Heart right ventricle (tissue), 16 donors: ENCODE measurements at regions not wholly inside any gene's neighbourhood (a gene's known extent, or its start where the extent isn't known, plus 50 kb on each side); places are given as distances from the start of the nearest gene placed in this dataset.

ENCODE experiments used
- ATAC-seq, 8 donors: fragments of 200-7000 bp; cut with Tn5 transposase; one replicate each; pipeline ENCODE4 v1.9.1; 2020; ENCODE audit warnings: mild to moderate bottlenecking in 8 of 8, moderate library complexity in 8 of 8, moderate number of reproducible peaks in 1 of 8
- DNase-seq, 2 donors: peaks; one replicate each; pipeline ENCODE4 v3.0.0-alpha.2; 2020
- H3K27ac ChIP-seq, 10 donors: fragments of 200-600 bp; sonication (generic) in 2 of 10; one replicate each; pipeline versions ENCODE4 v1.5.0 to v1.8.0; 2020 to 2022; ENCODE audit warnings: mild to moderate bottlenecking in 3 of 10
- H3K27me3 ChIP-seq, 7 donors: fragments of 200-600 bp; one replicate each; pipeline ENCODE4 v1.8.0; 2021 to 2022; ENCODE audit warnings: mild to moderate bottlenecking in 2 of 7
- H3K36me3 ChIP-seq, 9 donors: fragments of 200-600 bp; sonication (generic) in 1 of 9; one replicate each; pipeline versions ENCODE4 v1.5.0 to v1.8.0; 2020 to 2022; ENCODE audit warnings: mild to moderate bottlenecking in 2 of 9
- H3K4me1 ChIP-seq, 9 donors: fragments of 200-600 bp; sonication (generic) in 1 of 9; one replicate each; pipeline versions ENCODE4 v1.5.0 to v1.8.0; 2020 to 2022; ENCODE audit warnings: mild to moderate bottlenecking in 4 of 9
- H3K4me3 ChIP-seq, 10 donors: fragments of 200-600 bp; sonication (generic) in 2 of 10; one replicate each; pipeline versions ENCODE4 v1.5.0 to v1.8.0; 2020 to 2022; ENCODE audit warnings: mild to moderate bottlenecking in 7 of 10, moderate library complexity in 2 of 10
- H3K9me3 ChIP-seq, 11 donors: fragments of 200-600 bp in 10 of 11; sonication (generic) in 2 of 11; one replicate each; pipeline versions ENCODE4 v1.5.0 to v1.8.0; 2013 to 2022; ENCODE audit warnings: mild to moderate bottlenecking in 2 of 11, control low read depth in 1 of 11, moderate library complexity in 1 of 11
- WGBS, 2 donors: extraction: QIAGEN DNeasy Blood & Tissue Kit; methylation state at CpG; one replicate each; pipeline ENCODE4 v1.1.7; 2013; ENCODE audit warnings: inconsistent platforms in 1 of 2; 5-methylcytosine and 5-hydroxymethylcytosine counted together
- intact Hi-C, 10 donors: fragments of 100-400 bp; cut with DNase I; formaldehyde crosslinking; loops; one replicate each; pipeline versions ENCODE4 v1.11.1 to v1.14.2; 2022
- TF ChIP-seq, protein P1 (sequence below), 9 donors: fragments of 200-600 bp; sonication (generic) in 2 of 9; IDR thresholded peaks; one replicate each; pipeline versions ENCODE4 v1.5.0 to v1.8.0; 2021 to 2022; ENCODE audit warnings: antibody characterized with exemption in 9 of 9, mild to moderate bottlenecking in 5 of 9, moderate library complexity in 1 of 9
- donor health status: Arrhythmogenic right ventricular cardiomyopathy.
- donor health status: ischemic (EF 13 %, LVEDD 7.1; RV severe dilation, severe dysfunction).
- donor health status: healthy with polysubstance abuse.
- donor health status: DM: no; HTN: yes; CAD: no.
- donor health status: DM: no; HTN: no; CAD: no.
- donor health status: ischemic (EF 25% LVEDD 6.9; RV normal size, moderate dysfunction).
- donor health status: ischemic (EF 25% LVEDD 5.7; RV mildly dilated, moderate dysfunction).
- donor health status: healthy.
- donor health status: DM: yes; HTN: yes; CAD: no.
- donor health status: Ischemic cardiomyopathy.
- donor health status: ischemic (EF 35%, LVEDD 5.7; RV mildly dilated, moderate dysfunction).
- donor health status: nonischemic (EF 11% LVEDD 7.7; RV severe dilation, severe dysfunction).
- donor health status: DM: yes; HTN: yes; CAD: no.
- donor health status: PGD.
- donor health status: ischemic (EF 29% LVEDD 5.4; RV normal size, mild dysfunction).
- donor health status: nonischemic (EF 23%, LVEDD 6.1; RV moderate dilation, normal function).

DNA sequence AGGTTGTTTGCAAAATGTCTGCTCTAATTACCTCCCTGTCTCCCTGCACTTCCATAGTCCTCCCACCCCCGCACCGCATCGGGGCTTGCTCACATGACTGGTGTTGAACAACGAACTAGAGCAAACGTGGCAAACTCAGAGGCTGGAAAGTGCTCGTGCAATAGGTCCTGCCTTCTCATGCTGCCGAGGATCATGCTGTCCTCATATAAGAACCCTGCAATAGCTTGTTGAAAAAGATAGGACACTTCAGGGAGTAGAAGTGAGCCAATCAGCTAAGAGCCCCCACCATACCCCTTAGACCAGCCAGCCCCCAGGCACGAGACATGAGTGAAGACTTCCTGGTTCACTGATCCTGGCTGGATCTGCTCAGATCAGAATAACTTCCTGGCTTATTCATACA lies 219.2 kb downstream of the C6orf118 start:
- ATAC-seq (no peak), DNase-seq (no peak)
- peaks cover 0 to 19% (median 0%) of the 10 kb centered on the region in 11 donors for H3K9me3 ChIP-seq
- H3K4me1 ChIP-seq = no peaks in the 10 kb centered on the region
- H3K27ac ChIP-seq = no peak overlapping the region
- 80 to 87% methylated on average over 8 of the region's 8 CpGs for WGBS, 2 donors
- H3K27me3 ChIP-seq = no peaks in the 10 kb centered on the region
- H3K4me3 ChIP-seq = no peak overlapping the region
- H3K36me3 ChIP-seq = no peaks in the 10 kb centered on the region
- intact Hi-C loops = no loop called here
- TF ChIP-seq, protein P1, sequence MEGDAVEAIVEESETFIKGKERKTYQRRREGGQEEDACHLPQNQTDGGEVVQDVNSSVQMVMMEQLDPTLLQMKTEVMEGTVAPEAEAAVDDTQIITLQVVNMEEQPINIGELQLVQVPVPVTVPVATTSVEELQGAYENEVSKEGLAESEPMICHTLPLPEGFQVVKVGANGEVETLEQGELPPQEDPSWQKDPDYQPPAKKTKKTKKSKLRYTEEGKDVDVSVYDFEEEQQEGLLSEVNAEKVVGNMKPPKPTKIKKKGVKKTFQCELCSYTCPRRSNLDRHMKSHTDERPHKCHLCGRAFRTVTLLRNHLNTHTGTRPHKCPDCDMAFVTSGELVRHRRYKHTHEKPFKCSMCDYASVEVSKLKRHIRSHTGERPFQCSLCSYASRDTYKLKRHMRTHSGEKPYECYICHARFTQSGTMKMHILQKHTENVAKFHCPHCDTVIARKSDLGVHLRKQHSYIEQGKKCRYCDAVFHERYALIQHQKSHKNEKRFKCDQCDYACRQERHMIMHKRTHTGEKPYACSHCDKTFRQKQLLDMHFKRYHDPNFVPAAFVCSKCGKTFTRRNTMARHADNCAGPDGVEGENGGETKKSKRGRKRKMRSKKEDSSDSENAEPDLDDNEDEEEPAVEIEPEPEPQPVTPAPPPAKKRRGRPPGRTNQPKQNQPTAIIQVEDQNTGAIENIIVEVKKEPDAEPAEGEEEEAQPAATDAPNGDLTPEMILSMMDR (IDR thresholded peaks at IDR 0.05) = no peak

DNA sequence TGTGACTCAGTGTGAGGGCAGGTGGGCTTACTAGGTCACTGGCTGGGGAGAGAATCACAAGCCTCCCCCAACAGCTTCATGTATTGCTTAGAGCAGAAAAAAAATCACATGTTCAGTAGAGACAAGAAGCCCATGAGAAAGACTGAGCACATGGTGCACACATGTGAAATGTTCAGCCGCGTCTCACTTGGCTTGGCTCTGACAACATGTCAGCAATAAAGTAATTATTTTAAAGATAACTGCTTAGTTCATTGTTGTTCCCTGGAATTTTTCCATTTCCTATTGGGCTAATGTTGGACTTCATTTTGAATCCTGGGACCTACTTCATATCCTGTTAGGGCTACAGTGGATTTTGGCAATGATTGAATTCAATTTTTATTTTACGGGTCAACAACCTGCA lies 222.6 kb downstream of the C6orf118 start:
- DNase-seq (no peak), ATAC-seq (no peak)
- Histone ChIP-seq H3K27me3 (no peaks in the 10 kb centered on the region), H3K27ac (no peak overlapping the region), H3K36me3 (no peaks in the 10 kb centered on the region), H3K9me3 (no peaks in the 10 kb centered on the region), H3K4me1 (no peaks in the 10 kb centered on the region), H3K4me3 (no peak overlapping the region)
- TF ChIP-seq, protein P1 (IDR thresholded peaks at IDR 0.05) = no peak
- intact Hi-C loops = no loop called here
- 61 to 73% methylated on average over 3 of the region's 3 CpGs for WGBS, 2 donors

DNA sequence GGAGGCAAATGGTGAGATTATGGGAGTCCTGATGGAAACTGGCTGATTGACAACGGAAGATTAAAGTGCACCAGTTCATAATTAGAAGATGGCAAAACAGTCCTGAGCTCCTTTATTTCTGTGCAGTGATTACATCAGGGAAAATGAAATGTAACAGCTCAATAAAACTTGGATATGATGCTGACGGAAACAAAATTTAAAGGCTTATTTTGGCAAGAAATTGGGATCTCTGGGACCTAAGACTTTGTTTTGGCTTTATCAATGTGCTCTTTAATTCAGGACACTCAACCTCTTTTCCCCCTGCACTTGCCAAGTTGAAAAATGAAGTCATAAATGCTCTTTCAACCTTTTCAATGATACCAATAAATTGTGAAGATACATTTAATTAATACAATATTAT lies 226.8 kb downstream of the C6orf118 start:
- ATAC-seq = no peak
- WGBS, 2 donors = 73 to 76% methylated on average over 2 of the region's 2 CpGs
- no peaks in the 10 kb centered on the region for H3K4me1 ChIP-seq
- intact Hi-C loops = no loop called here
- no peaks in the 10 kb centered on the region for H3K9me3 ChIP-seq
- TF ChIP-seq, protein P1 (IDR thresholded peaks at IDR 0.05) = no peak
- H3K36me3 ChIP-seq = no peaks in the 10 kb centered on the region
- H3K27me3 ChIP-seq = no peaks in the 10 kb centered on the region
- no peak for DNase-seq
- no peak overlapping the region for H3K4me3 ChIP-seq
- H3K27ac ChIP-seq = no peak overlapping the region

DNA sequence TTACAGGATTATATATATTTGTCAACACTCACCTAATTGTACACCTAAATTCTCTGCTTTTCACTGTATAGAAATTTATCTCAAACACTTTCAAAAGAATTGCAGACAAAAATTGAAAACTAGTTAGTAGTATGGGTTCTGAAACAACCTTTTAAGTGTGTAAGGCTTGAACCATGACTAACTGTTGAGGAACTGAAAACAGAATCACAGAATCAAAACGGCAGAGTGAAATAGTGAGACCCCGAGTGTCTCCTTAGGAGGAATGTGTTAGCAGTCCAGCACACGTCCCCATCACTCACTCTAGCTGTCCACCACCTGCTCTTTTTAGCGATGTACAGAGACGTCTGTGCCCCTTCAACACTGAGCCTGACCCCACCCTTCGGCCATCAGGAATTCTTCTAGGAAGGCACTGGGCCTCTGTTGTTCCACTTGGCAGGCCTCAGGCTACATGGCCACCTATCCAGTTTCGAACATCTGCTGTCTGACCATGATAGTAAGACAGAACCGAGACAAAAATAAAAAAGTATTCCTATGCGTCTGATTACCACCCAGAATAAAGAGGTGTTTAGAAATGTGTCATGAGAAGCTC lies 227.4 kb downstream of the C6orf118 start:
- TF ChIP-seq, protein P1 (IDR thresholded peaks at IDR 0.05) = no peak

More for the DNA sequence above, 227.4 kb downstream of the C6orf118 start:
- 56 to 62% methylated on average over 9 of the region's 9 CpGs for WGBS, 2 donors
- no peak for DNase-seq
- H3K36me3 ChIP-seq = no peaks in the 10 kb centered on the region
- no peaks in the 10 kb centered on the region for H3K9me3 ChIP-seq
- intact Hi-C loops = no loop called here
- H3K27ac ChIP-seq = no peak overlapping the region
- no peak for ATAC-seq
- H3K4me1 ChIP-seq = no peaks in the 10 kb centered on the region
- no peaks in the 10 kb centered on the region for H3K27me3 ChIP-seq
- H3K4me3 ChIP-seq = no peak overlapping the region
